ENCODE measurements at regions not wholly inside any gene's neighbourhood (a gene's known extent, or its start where the extent isn't known, plus 50 kb on each side); places are given as distances from the start of the nearest gene placed in this dataset.

DNA sequence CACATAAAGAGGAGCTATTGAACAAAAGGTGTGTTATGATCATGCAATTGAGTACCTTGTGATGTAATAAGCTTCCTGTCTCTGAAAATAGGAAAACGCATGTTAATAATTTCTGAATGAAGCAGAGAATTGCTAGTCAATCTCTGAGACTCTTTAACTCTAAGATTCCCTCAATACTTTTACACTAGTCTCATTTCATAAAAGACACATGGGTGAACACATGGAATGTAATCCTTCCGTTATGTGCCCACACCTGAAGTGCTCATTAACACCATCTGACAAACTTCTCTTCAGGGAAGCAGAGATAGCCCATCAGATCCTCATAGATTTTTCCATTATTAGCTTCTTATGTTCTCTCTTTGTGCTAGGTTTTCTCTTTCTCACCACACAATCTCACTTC lies 182.4 kb downstream of the TLR4 start:
- TF ChIP-seq, protein P1, sequence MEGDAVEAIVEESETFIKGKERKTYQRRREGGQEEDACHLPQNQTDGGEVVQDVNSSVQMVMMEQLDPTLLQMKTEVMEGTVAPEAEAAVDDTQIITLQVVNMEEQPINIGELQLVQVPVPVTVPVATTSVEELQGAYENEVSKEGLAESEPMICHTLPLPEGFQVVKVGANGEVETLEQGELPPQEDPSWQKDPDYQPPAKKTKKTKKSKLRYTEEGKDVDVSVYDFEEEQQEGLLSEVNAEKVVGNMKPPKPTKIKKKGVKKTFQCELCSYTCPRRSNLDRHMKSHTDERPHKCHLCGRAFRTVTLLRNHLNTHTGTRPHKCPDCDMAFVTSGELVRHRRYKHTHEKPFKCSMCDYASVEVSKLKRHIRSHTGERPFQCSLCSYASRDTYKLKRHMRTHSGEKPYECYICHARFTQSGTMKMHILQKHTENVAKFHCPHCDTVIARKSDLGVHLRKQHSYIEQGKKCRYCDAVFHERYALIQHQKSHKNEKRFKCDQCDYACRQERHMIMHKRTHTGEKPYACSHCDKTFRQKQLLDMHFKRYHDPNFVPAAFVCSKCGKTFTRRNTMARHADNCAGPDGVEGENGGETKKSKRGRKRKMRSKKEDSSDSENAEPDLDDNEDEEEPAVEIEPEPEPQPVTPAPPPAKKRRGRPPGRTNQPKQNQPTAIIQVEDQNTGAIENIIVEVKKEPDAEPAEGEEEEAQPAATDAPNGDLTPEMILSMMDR (IDR thresholded peaks at IDR 0.05): no peak
- TF ChIP-seq POLR2AphosphoS5 (IDR thresholded peaks at IDR 0.05; ENCODE audit: low read depth, low read length) (no peak), TCF7L2 (IDR thresholded peaks at IDR 0.05; ENCODE audit: low read depth, low read length) (no peak)

All from Panc1 (cell line).